ENCODE measurements at regions not wholly inside any gene's neighbourhood (a gene's known extent, or its start where the extent isn't known, plus 50 kb on each side); places are given as distances from the start of the nearest gene placed in this dataset.

- no peaks in the 10 kb centered on the region for H3K27me3 ChIP-seq (ENCODE audit: control insufficient read depth, extremely low read depth, insufficient read depth, low read length)
- FAIRE-seq: no peak
- H3K79me2 ChIP-seq (ENCODE audit: control insufficient read depth, insufficient read depth, low read length): no peaks in the 10 kb centered on the region
- no peaks in the 10 kb centered on the region for H3K9me3 ChIP-seq (ENCODE audit: control insufficient read depth, low read depth, low read length)
- no peaks in the 10 kb centered on the region for H3K9me1 ChIP-seq (ENCODE audit: control insufficient read depth, extremely low read depth, insufficient read depth, low read length)
- no peaks in the 10 kb centered on the region for H3K36me3 ChIP-seq (ENCODE audit: control insufficient read depth in 2 of 2, extremely low read depth in 1 of 2, insufficient read depth in 2 of 2, low read length in 2 of 2)
- DNase-seq (ENCODE audit: low read depth, low spot score): no peak
- TF ChIP-seq CTCF (optimal IDR thresholded peaks at IDR 0.05 in 1 of 3, IDR thresholded peaks at IDR 0.05 in 1 of 3, conservative IDR thresholded peaks at IDR 0.05 in 1 of 3; ENCODE audit: extremely low read depth in 1 of 3, insufficient read depth in 2 of 3, low read length in 3 of 3) (no peak), EZH2 (IDR thresholded peaks at IDR 0.05; ENCODE audit: low read length) (no peak)
- H3K9ac ChIP-seq (ENCODE audit: control insufficient read depth, extremely low read depth, insufficient read depth, low read length): no peak overlapping the region
- H3K4me2 ChIP-seq (ENCODE audit: control insufficient read depth, extremely low read depth, insufficient read depth, low read depth, low read length): no peak overlapping the region
- no peaks in the 10 kb centered on the region for H3K4me1 ChIP-seq (ENCODE audit: control insufficient read depth, extremely low read depth, insufficient read depth, low read length)
- no peak overlapping the region for H2AFZ ChIP-seq (ENCODE audit: control insufficient read depth, low read length)
- no peaks in the 10 kb centered on the region for H4K20me1 ChIP-seq (ENCODE audit: control insufficient read depth, extremely low read depth, insufficient read depth, low read length)
- no peak overlapping the region for H3K27ac ChIP-seq (ENCODE audit: control insufficient read depth, insufficient read depth, low read length)
- no peak overlapping the region for H3K4me3 ChIP-seq (ENCODE audit: control insufficient read depth in 2 of 3, extremely low read depth in 1 of 3, insufficient read depth in 2 of 3, low read depth in 1 of 3, low read length in 3 of 3)
- dilution Hi-C loops (cut with MboI; ENCODE audit: extremely low pct_ligation_motif_present, low sequenced_read_pairs): no loop called here
Measured at GRCh38 chr14:53295372-53295771, 142.2 kb upstream of the DDHD1 start.

- H3K9me1 ChIP-seq (ENCODE audit: control insufficient read depth, extremely low read depth, insufficient read depth, low read length): no peaks in the 10 kb centered on the region
- TF ChIP-seq CTCF (optimal IDR thresholded peaks at IDR 0.05 in 1 of 3, IDR thresholded peaks at IDR 0.05 in 1 of 3, conservative IDR thresholded peaks at IDR 0.05 in 1 of 3; ENCODE audit: extremely low read depth in 1 of 3, insufficient read depth in 2 of 3, low read length in 3 of 3): no peak
- H3K4me1 ChIP-seq (ENCODE audit: control insufficient read depth, extremely low read depth, insufficient read depth, low read length): no peaks in the 10 kb centered on the region
- H3K79me2 ChIP-seq (ENCODE audit: control insufficient read depth, insufficient read depth, low read length): no peaks in the 10 kb centered on the region
- dilution Hi-C loops (cut with MboI; ENCODE audit: extremely low pct_ligation_motif_present, low sequenced_read_pairs): no loop called here
- H3K27me3 ChIP-seq (ENCODE audit: control insufficient read depth, extremely low read depth, insufficient read depth, low read length): no peaks in the 10 kb centered on the region
- H2AFZ ChIP-seq (ENCODE audit: control insufficient read depth, low read length): no peak overlapping the region
- H4K20me1 ChIP-seq (ENCODE audit: control insufficient read depth, extremely low read depth, insufficient read depth, low read length): no peaks in the 10 kb centered on the region
- H3K4me3 ChIP-seq (ENCODE audit: control insufficient read depth in 2 of 3, extremely low read depth in 1 of 3, insufficient read depth in 2 of 3, low read depth in 1 of 3, low read length in 3 of 3): no peak overlapping the region
- peaks cover 2% of the 10 kb centered on the region for H3K9me3 ChIP-seq (ENCODE audit: control insufficient read depth, low read depth, low read length)
- H3K9ac ChIP-seq (ENCODE audit: control insufficient read depth, extremely low read depth, insufficient read depth, low read length): no peak overlapping the region
- H3K4me2 ChIP-seq (ENCODE audit: control insufficient read depth, extremely low read depth, insufficient read depth, low read depth, low read length): no peak overlapping the region
- no peaks in the 10 kb centered on the region for H3K36me3 ChIP-seq (ENCODE audit: control insufficient read depth in 2 of 2, extremely low read depth in 1 of 2, insufficient read depth in 2 of 2, low read length in 2 of 2)
- no peak overlapping the region for H3K27ac ChIP-seq (ENCODE audit: control insufficient read depth, insufficient read depth, low read length)
- FAIRE-seq (no peak), DNase-seq (ENCODE audit: low read depth, low spot score) (no peak)
Measured at GRCh38 chr14:53286301-53286700, 133.2 kb upstream of the DDHD1 start.

All from keratinocyte (primary cell).